Right renal cortex interstitium (tissue), 3 donors: ENCODE measurements at regions not wholly inside any gene's neighbourhood (a gene's known extent, or its start where the extent isn't known, plus 50 kb on each side); places are given as distances from the start of the nearest gene placed in this dataset.
A peak's percentile ranks its signal among the peaks of the same experiment; 100 is the strongest.

Source experiments
- DNase-seq, 3 donors: peaks; one replicate each; pipeline ENCODE4 v3.0.0-alpha.2; 2013; ENCODE audit warnings: low read depth in 3 of 3, low spot score in 2 of 3

- DNase-seq, result no peak
Measured at GRCh38 chr9:107667231-107668070, 177.9 kb upstream of the KLF4 start.

GRCh38 chr9:107665057-107665456 is 175.5 kb upstream of the KLF4 start:
- DNase-seq, result no peak

DNA sequence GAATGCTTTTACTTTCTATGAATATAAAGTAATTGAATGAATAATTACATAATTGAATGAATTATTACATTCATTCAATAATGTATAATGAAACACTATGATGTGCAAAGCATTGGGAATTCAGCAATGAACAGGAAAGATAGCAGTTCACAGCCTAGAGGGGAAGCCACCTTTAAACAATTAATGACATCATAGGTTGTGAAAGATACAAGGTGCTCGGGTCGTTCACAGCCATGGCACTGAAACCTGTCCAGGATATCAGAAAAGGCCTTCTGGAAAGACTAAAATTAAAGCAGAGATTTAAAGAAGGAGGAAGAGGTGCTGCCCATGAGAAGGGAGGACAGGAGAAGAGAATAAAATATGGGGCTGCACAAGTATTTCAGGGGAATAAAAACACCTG is 171.4 kb upstream of the KLF4 start:
- no peak for DNase-seq

DNA sequence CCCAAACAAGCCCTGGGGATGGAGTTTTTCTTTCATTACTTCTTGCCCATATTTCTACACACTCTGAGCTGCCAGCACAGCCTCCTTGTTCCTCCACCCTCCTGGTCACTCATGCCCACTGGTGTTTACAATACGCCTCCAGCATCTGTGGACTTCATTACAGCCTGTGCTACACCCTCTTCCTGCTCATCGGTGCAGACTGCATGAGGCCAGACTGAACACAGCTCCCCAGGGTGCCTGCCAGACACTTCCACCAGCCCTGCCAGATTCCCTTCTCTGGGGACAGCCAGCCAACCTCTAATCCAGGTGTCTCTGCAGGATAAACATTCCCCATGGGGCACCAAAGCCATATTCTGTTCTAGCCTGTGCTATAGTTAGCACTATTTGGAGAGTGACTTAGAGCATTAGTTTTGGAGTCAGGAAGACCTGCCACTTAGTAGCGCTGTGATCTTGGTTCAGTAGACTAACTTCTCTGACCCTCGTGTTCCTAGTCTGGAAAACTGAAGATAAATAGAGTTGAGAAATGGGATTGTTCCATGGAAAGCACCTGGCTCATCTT is 163.8 kb upstream of the KLF4 start:
- DNase-seq, result no peak

GRCh38 chr9:107650995-107651394 is 161.4 kb upstream of the KLF4 start:
- no peak for DNase-seq

- DNase-seq, result no peak
Measured at GRCh38 chr9:107650321-107650720, 160.8 kb upstream of the KLF4 start.

- no peak for DNase-seq
Measured at GRCh38 chr9:107648153-107648715, 158.7 kb upstream of the KLF4 start.

GRCh38 chr9:107647611-107648010 is 158.0 kb upstream of the KLF4 start:
- DNase-seq, result no peak

DNA sequence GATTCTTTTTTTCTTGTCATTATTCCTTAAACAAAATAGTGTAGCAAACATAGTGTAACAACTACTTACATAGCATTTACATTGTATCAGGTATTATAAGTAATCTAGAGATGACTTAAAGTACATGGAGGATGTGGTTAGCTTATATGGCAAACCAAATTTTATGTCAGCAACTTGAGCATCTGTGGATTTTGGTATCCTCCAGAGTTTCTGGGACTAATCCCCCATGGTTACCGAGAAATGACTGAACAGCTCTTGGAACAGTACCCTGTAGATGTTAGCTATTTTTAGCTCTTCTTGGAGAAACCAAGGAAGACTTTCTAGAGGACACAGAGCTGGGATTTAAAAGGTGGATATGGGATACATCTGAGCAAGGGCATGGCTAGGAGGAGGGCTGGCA is 157.6 kb upstream of the KLF4 start:
- no peak for DNase-seq

DNA sequence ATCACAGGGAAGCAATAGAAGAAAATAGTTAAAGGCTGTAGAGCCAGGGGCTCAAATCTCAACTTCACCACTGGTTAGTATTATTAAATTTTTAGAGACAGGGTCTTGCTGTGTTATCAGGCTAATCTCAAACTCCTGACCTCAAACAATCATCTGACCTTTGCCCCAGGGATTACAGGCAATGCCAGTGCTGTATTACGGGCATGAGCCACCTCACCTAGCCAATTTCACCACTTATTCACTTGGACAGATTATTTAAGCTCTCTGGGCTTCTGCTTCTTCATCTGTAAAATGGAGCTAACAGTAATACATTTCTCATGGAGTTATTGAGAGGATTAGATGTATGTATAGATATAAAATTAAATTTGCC is 155.9 kb upstream of the KLF4 start:
- DNase-seq, result no peak

DNA sequence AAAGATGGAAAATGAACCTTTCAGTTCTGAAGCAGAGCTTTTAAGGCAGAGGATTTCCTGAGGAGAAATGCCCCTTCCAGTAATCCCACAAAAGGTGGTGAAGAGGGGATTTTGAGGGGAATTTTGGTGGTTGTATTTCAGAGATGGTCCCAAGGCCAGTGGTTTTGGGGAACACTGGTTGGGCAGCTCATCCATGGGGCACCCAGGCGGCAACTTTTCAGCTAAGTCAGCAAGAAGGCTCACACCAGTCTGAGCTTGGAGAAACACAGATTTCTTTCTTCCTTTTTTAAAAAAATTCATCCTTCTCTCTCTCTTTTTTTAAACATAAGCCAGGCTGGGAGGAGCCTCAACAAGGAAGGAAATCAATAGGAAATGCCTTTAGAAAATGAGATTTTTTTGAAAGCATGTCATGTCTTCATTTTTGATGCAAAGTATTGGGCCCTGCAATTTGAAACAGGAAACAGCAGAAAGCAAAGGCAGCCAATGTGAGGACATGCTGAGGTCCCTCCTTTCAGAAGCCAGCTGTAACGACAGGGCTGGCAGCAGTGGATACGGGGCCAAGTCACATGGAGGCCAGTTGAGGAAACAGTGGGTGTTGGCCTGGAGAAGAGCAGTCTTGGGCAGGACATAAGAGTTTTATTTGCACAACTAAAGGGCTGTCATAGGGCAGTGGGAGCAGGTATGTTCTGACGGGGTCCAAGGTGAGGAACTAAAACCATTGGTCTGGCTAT is 155.3 kb upstream of the KLF4 start:
- no peak for DNase-seq

DNA sequence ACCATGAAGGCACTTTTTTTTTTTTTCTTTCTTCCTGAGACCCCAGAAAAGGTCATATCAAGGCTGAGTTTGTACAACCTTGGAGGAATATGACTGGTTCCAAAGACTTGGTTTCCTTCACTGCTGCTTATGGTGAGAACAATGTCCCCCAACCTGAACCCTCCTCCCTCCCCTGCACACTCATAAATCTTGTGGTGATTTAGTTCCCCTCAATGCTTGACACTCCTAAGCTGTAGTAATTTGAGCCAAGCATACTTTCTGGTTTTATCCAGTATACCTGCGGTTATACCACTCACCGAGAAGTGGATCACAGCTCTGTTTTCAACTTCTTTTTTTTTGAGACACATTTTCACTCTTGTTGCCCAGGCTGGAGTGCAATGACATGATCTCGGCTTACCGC is 149.9 kb upstream of the KLF4 start:
- DNase-seq, result no peak

DNA sequence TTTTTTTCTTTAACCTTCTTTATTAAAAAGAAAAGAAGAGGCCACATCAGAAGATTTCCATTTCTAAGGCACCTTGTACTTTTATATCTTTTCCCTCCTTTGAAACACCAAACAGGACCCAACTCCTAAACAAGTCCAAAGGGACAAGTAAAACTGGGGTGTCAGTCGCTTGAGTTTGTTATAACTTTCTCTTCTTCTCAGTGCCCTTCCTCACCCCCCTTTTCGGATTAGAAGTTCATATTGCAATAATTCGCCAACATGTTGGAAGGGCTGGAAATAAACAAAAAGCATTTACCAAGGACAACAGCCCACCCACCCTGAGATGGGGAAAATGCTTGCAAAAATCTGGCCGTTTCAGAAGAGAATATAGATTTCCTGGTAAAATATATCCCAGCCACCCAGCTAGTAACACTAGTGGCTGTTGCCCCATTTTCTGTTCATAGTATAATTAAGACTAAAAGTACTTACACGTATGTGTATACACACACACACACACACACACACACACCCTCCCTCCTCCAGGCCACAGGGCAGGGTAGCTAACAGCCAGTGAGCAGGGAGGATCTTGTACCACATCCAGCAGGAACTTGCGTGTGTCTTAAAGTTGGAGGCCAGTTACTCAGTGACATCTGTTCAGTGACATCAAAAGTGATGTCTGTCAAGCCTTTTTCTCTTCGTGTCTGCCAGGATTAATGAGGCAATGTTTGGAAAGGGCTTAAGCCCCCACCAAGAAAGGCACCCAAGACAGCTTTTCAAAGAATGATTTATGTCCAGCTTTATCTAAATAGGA is 149.1 kb upstream of the KLF4 start:
- DNase-seq, result no peak

DNA sequence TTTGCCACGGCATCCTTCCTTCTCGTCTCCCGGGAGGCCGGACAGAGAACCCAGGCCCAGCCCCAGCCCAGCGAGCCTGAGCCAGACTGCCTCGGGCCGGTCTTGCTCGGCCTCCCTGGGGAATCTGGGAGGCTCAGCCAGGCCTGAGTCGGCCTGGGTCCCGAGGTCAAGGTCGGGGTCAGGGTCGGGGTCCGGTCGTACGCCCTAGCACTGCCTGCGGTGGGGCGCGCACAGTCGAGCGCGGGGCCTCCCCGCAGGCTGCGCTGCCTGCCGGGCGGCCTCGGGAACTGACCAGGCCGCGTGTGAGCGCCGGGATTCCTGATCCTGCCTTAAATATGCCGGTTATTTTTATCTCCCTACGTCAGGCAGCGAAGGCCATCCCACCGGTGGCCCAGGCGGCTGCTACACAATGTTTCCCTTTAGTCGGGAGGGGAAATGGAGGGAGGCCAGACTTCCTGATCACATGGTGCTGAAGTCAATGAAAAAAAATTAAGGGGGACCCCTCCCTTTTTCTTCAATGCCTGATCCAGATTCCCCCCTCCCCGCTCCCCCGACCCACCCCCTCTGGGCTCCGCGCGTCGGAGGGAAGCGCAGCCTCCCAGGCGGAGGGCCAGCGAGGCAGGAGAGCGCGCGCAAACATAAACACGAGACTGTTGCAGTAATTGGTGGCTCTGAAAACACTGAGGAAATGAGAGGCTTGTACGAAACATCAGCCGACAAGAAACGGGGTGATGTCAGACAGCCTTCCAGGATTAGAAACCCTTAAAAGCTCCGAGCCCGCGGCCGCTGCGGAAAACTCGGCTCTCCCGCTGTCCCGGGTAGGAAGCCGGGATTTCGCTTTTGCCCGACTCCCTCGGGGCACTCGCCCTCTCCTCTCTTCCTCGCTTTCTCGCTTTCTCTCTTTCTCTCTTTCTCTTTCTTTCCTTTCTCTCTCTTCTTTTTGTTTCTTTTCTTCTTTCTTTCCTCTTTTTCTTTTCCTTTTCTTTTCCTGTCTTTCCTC is 148.2 kb upstream of the KLF4 start:
- peak; percentile 76 to 82 (median 82) for DNase-seq

DNA sequence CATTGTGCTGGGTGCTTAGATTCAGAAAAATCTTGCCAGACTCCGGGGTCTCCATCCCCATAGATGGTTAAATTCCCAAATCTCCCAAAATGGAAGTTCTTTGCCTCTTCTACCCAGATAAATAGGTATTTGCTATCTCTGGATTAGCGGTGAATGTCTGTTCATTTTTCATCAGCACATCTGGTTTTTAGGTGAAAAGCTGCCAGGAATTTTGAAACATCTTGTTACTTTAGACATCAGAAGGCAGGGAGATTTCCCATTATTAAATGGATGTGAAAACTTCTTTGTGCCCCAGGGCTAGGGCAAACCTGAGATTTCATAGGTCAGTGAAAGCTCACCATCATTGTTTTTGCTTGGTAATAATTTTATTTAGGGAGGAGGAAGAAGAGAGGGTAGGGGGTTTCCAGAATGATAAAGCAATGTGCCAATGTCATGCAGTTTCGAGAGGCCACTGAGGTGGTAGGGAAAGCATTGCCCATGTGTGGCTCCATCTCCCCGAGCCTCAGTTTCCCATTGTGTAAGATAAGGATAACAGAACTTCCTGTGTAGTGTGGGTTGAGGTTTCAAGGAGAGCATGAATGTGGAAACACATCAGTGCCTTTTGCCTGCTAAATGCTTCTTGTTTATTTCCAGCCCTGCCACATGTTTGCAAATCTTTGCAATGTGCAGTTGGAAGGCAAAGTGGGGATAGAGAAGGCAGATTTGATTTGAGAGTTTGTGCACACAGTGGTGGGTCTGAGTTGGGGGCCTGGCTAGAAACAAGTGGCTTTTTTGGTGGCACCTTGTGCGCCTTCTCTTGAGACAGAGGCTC is 147.2 kb upstream of the KLF4 start:
- no peak for DNase-seq

DNA sequence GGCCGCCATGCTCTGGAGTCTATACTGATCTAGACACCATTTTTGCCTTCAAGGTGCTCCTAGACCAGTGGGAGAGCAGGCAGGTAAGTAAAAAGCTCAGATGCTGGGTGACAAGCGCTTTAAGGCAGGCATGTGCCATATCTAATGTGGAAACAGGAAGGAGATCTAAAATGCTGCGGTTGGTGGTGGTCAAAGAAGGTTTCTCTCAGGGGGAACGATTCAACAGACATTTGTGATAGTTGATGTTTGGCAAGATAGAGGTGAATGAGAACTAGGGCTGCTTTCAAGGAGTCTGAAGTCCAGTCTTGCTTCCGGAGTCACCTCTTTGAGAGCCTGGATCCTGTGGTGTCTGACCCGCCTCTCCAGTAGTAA is 146.2 kb upstream of the KLF4 start:
- no peak for DNase-seq

DNA sequence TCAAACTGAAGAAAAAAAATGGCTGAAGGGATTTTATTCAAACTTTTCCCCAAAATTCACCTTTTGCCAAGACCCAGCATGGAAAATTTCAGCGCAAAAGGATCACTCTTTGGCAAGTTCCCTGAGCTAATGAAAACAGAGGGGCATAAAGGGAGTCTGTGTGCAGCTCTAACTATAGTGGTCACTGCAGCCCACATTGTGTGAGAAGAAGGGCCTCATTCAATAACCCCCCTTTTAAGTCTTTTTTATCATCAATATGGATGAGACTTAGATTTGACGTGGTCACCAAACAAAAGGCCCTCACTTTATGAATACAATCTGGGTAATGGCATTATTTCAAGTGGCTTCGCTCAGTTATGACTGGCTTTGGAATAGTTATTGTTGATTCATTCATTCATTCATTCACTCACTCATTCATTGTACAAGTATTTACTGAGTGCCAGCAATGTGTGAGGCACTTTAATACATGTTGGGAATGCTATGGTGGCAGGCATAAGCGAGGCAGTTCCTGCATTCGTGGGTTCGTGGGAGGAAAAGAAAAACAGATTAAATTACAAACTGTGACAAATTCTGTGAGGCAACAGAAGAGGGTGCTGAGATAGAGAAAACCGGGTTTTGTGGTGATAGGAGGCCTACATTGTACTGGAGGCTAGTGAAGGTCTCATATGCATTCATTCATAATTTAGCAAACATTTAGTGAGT is 145.7 kb upstream of the KLF4 start:
- no peak for DNase-seq

DNA sequence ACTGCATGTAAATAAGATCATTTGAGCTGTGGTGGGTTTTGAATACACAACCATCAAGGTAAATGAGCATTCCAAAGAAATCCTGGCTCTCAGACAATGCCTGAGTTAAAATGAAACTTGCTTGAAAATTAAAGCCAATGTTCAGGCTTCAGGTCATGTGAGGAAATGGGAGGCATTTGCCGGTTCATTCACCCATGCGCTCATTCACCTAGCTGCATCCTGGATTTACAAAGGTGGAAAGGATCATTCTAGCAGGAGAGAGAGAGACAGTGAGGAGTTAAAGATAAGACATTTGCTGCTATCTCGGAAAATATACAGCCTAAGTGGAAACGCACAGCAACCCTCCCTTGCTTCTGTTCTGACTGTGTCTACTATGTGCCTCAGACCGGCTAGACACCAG is 143.8 kb upstream of the KLF4 start:
- DNase-seq, result no peak
